Mesendoderm (in vitro differentiated cells): ENCODE measurements at regions not wholly inside any gene's neighbourhood (a gene's known extent, or its start where the extent isn't known, plus 50 kb on each side); places are given as distances from the start of the nearest gene placed in this dataset.

Experiments
- DNase-seq: peaks from one replicate; pipeline ENCODE4 v3.0.0; 2013
- H2AK5ac ChIP-seq: 2 replicates; pipeline ENCODE4 v1.6.1; 2013; ENCODE audit warnings: low read length, inconsistent platforms
- H2BK120ac ChIP-seq: 2 replicates; pipeline ENCODE4 v1.6.1; 2013; ENCODE audit warnings: low read depth, mild to moderate bottlenecking, low read length, moderate library complexity, mixed read lengths
- H2BK15ac ChIP-seq: replicated peaks from 2 replicates; pipeline ENCODE4 v1.6.1; 2013; ENCODE audit warnings: low read depth, mild to moderate bottlenecking, moderate library complexity
- H2BK5ac ChIP-seq: 2 replicates; pipeline ENCODE4 v1.6.1; 2013; ENCODE audit warnings: low read length, inconsistent platforms
- H3K18ac ChIP-seq: 2 replicates; pipeline ENCODE4 v1.6.1; 2013; ENCODE audit warnings: mild to moderate bottlenecking, low read length, mixed read lengths
- H3K23ac ChIP-seq: one replicate; pipeline ENCODE4 v1.6.1; 2013; ENCODE audit warnings: low read length
- H3K27ac ChIP-seq: 2 replicates; pipeline ENCODE4 v1.5.1; 2013; ENCODE audit warnings: low read depth, mild to moderate bottlenecking, inconsistent platforms, low read length, moderate library complexity
- H3K27me3 ChIP-seq: 2 replicates; pipeline ENCODE4 v1.6.1; 2013; ENCODE audit warnings: low read length, control low read depth, mild to moderate bottlenecking, inconsistent platforms; ENCODE audit not compliant: insufficient read depth, poor library complexity
- H3K36me3 ChIP-seq: 2 replicates; pipeline ENCODE4 v1.6.1; 2013; ENCODE audit warnings: low read length, inconsistent platforms; ENCODE audit not compliant: control insufficient read depth, insufficient read depth
- H3K4ac ChIP-seq: one replicate; pipeline ENCODE4 v1.6.1; 2013; ENCODE audit warnings: low read depth, mild to moderate bottlenecking, low read length, moderate library complexity
- H3K4me1 ChIP-seq: 2 replicates; pipeline ENCODE4 v1.6.1; 2013; ENCODE audit warnings: low read depth, low read length, inconsistent platforms; ENCODE audit not compliant: control insufficient read depth
- H3K4me2 ChIP-seq: 2 replicates; pipeline ENCODE4 v1.6.1; 2013; ENCODE audit warnings: low read length
- H3K4me3 ChIP-seq: 2 replicates; pipeline ENCODE4 v1.5.1; 2013; ENCODE audit warnings: mild to moderate bottlenecking, low read length
- H3K56ac ChIP-seq: one replicate; pipeline ENCODE4 v1.6.1; 2013; ENCODE audit warnings: low read length
- H3K79me1 ChIP-seq: 2 replicates; pipeline ENCODE4 v1.6.1; 2013; ENCODE audit warnings: low read length, inconsistent platforms
- H3K79me2 ChIP-seq: 2 replicates; pipeline ENCODE4 v1.6.1; 2013; ENCODE audit warnings: mild to moderate bottlenecking, low read length; ENCODE audit not compliant: control insufficient read depth, insufficient read depth
- H3K9ac ChIP-seq: 2 replicates; pipeline ENCODE4 v1.6.1; 2013; ENCODE audit warnings: low read length, inconsistent platforms
- H4K5ac ChIP-seq: one replicate; pipeline ENCODE4 v1.6.1; 2013; ENCODE audit warnings: low read length
- H4K8ac ChIP-seq: one replicate; pipeline ENCODE4 v1.6.1; 2013; ENCODE audit warnings: low read depth, mild to moderate bottlenecking, control low read depth, low read length, moderate library complexity
- WGBS: extraction: QIAGEN DNeasy Blood & Tissue Kit; methylation state at CpG from one replicate; pipeline ENCODE4 v1.1.7; 2013; ENCODE audit warnings: low lambda C conversion rate, missing lambda C conversion rate; ENCODE audit not compliant: insufficient coverage; ENCODE audit errors: extremely low coverage; 5-methylcytosine and 5-hydroxymethylcytosine counted together

- Histone ChIP-seq H3K79me2 (no peaks in the 10 kb centered on the region), H2BK120ac (no peak overlapping the region), H3K4me3 (no peak overlapping the region), H2AK5ac (no peak overlapping the region), H3K4me2 (no peak overlapping the region), H3K56ac (no peak overlapping the region), H3K23ac (no peak overlapping the region), H3K27me3 (no peaks in the 10 kb centered on the region), H3K9ac (no peak overlapping the region), H3K79me1 (no peaks in the 10 kb centered on the region), H3K27ac (no peak overlapping the region), H3K36me3 (no peaks in the 10 kb centered on the region), H3K18ac (no peak overlapping the region), H3K4ac (no peak overlapping the region), H4K8ac (no peak overlapping the region), H4K5ac (no peak overlapping the region), H2BK5ac (no peak overlapping the region), H2BK15ac (no peak overlapping the region), H3K4me1 (peaks cover 3% of the 10 kb centered on the region)
- WGBS: no CpG with 5 or more reads among the region's 19 CpGs
- DNase-seq: no peak
These were observed 171.6 kb downstream of the DDX1 start for GRCh38 chr2:15763106-15763821.

GRCh38 chr2:15763822-15764682, 172.4 kb downstream of the DDX1 start:
- Histone ChIP-seq H2AK5ac (no peak overlapping the region), H3K4ac (no peak overlapping the region), H4K8ac (no peak overlapping the region), H3K36me3 (no peaks in the 10 kb centered on the region), H3K4me3 (no peak overlapping the region), H3K27me3 (no peaks in the 10 kb centered on the region), H4K5ac (no peak overlapping the region), H3K79me2 (no peaks in the 10 kb centered on the region), H3K4me2 (no peak overlapping the region), H3K23ac (no peak overlapping the region), H3K4me1 (peaks cover 3% of the 10 kb centered on the region), H3K79me1 (no peaks in the 10 kb centered on the region), H3K56ac (no peak overlapping the region), H2BK15ac (no peak overlapping the region), H2BK5ac (no peak overlapping the region), H3K18ac (no peak overlapping the region), H3K9ac (no peak overlapping the region), H3K27ac (no peak overlapping the region), H2BK120ac (no peak overlapping the region)
- no CpG with 5 or more reads among the region's 14 CpGs for WGBS
- no peak for DNase-seq

GRCh38 chr2:15764683-15765011, 173.0 kb downstream of the DDX1 start:
- no peak overlapping the region for H3K4ac ChIP-seq
- no peak overlapping the region for H3K23ac ChIP-seq
- H3K4me3 ChIP-seq: no peak overlapping the region
- DNase-seq: no peak
- no peaks in the 10 kb centered on the region for H3K36me3 ChIP-seq
- H2BK120ac ChIP-seq: no peak overlapping the region
- H4K8ac ChIP-seq: no peak overlapping the region
- no peak overlapping the region for H3K27ac ChIP-seq
- no peak overlapping the region for H3K18ac ChIP-seq
- H3K4me2 ChIP-seq: no peak overlapping the region
- no peak overlapping the region for H4K5ac ChIP-seq
- no peak overlapping the region for H3K9ac ChIP-seq
- no peak overlapping the region for H2AK5ac ChIP-seq
- H2BK5ac ChIP-seq: no peak overlapping the region
- WGBS: no CpG with 5 or more reads among the region's 4 CpGs
- H3K79me2 ChIP-seq: no peaks in the 10 kb centered on the region
- no peaks in the 10 kb centered on the region for H3K27me3 ChIP-seq
- no peaks in the 10 kb centered on the region for H3K79me1 ChIP-seq
- H2BK15ac ChIP-seq: no peak overlapping the region
- H3K56ac ChIP-seq: no peak overlapping the region
- peaks cover 3% of the 10 kb centered on the region for H3K4me1 ChIP-seq

DNA sequence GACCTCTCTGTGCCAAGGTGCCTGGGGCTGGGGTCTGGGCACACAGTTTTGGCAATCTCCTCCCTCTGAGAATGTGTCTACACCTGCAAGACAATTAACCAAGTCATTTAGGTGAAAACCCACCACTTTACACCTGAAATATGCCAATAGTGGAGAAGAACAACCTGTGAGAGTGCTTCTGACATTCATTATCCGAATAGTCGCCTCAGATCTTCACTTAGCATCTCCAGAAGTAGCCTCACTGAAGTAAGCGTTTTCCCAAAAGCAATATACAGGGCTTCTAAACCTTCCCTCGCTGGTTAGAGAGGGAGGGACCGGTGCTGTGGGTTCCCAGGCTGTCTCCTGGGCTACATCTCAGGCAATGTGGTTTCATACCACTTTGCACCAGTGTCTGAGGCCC, 173.5 kb downstream of the DDX1 start:
- H3K27ac ChIP-seq: no peak overlapping the region
- H2BK120ac ChIP-seq: no peak overlapping the region
- no peaks in the 10 kb centered on the region for H3K79me1 ChIP-seq
- no peaks in the 10 kb centered on the region for H3K27me3 ChIP-seq
- no peak overlapping the region for H2BK15ac ChIP-seq
- H3K23ac ChIP-seq: no peak overlapping the region
- no CpG with 5 or more reads among the region's 5 CpGs for WGBS
- no peaks in the 10 kb centered on the region for H3K79me2 ChIP-seq
- no peak overlapping the region for H2BK5ac ChIP-seq
- no peak overlapping the region for H4K8ac ChIP-seq
- no peak overlapping the region for H3K4ac ChIP-seq
- no peak overlapping the region for H3K18ac ChIP-seq
- peaks cover 3% of the 10 kb centered on the region for H3K4me1 ChIP-seq
- H3K4me3 ChIP-seq: no peak overlapping the region
- no peak overlapping the region for H3K56ac ChIP-seq
- no peaks in the 10 kb centered on the region for H3K36me3 ChIP-seq
- no peak overlapping the region for H2AK5ac ChIP-seq
- DNase-seq: no peak
- H3K4me2 ChIP-seq: no peak overlapping the region
- H3K9ac ChIP-seq: no peak overlapping the region
- no peak overlapping the region for H4K5ac ChIP-seq

DNA sequence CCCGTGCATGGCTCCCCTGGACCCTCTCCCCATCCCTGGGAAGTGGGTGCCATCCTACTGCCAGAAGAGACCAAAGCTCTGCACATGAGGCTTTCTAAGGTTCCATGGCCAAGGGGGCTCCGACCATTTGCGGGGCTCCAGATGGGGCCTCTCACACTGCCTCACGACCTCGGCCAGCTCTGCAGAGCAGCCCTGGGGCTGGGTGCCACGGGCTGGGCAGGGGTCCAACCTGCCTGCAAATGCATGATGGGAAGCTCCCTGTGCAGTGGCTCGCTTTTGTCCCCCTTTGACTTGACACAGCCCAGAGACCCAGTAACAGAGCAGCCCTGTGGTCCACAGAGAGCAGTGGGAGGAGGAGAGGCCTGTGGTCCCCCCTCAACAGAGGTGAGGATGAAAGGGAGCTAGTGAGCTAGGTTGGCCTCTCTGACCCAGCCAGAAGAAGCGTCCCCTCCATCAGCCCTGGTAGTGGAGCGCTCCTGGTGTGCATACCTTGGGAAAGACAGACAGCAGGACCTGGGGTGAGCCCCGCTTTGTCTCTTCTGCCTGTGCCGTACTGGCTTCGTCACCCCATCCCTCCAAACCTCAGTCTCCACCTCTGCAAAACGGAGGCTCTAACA, 174.1 kb downstream of the DDX1 start:
- H3K9ac ChIP-seq: no peak overlapping the region
- peaks cover 3% of the 10 kb centered on the region for H3K4me1 ChIP-seq
- no peak overlapping the region for H3K4me2 ChIP-seq
- no peak overlapping the region for H3K56ac ChIP-seq
- no peak overlapping the region for H3K4me3 ChIP-seq
- H4K8ac ChIP-seq: no peak overlapping the region
- no peaks in the 10 kb centered on the region for H3K79me2 ChIP-seq
- no peaks in the 10 kb centered on the region for H3K79me1 ChIP-seq
- DNase-seq: no peak
- no peak overlapping the region for H4K5ac ChIP-seq
- H3K4ac ChIP-seq: no peak overlapping the region
- no peak overlapping the region for H2AK5ac ChIP-seq
- no peaks in the 10 kb centered on the region for H3K36me3 ChIP-seq
- H3K18ac ChIP-seq: no peak overlapping the region
- H2BK15ac ChIP-seq: no peak overlapping the region
- H3K27ac ChIP-seq: no peak overlapping the region
- WGBS: no CpG with 5 or more reads among the region's 13 CpGs
- H2BK5ac ChIP-seq: no peak overlapping the region
- H3K23ac ChIP-seq: no peak overlapping the region
- no peak overlapping the region for H2BK120ac ChIP-seq
- no peaks in the 10 kb centered on the region for H3K27me3 ChIP-seq
